SK-N-SH (cell line): ENCODE measurements at regions not wholly inside any gene's neighbourhood (a gene's known extent, or its start where the extent isn't known, plus 50 kb on each side); places are given as distances from the start of the nearest gene placed in this dataset.

Experiments
- CHD2 ChIP-seq: fragments of 150-350 bp; IDR thresholded peaks from 2 replicates; pipeline ENCODE4 v1.6.1; 2018; ENCODE audit warnings: low read length; ENCODE audit not compliant: partially characterized antibody
- EP300 ChIP-seq, 2 experiments: IDR thresholded peaks; 2 replicates each; pipeline versions ENCODE4 v1.4.0 to v1.6.1; 2012; ENCODE audit warnings: borderline replicate concordance in 1 of 2, low read depth in 1 of 2, low read length in 1 of 2
- FOXJ3 ChIP-seq: sonication (generic); formaldehyde crosslinking; IDR thresholded peaks from 2 replicates; pipeline ENCODE4 v1.5.1; 2020; ENCODE audit warnings: mild to moderate bottlenecking, missing genetic modification reagents
- JUND ChIP-seq: IDR thresholded peaks from 2 replicates; pipeline ENCODE4 v1.4.0; 2012
- MXI1 ChIP-seq: IDR thresholded peaks from 2 replicates; pipeline ENCODE4 v1.6.1; 2012; ENCODE audit warnings: mild to moderate bottlenecking, low read depth, low read length, improper control_type of control experiment
- NRF1 ChIP-seq: IDR thresholded peaks from 2 replicates; pipeline ENCODE4 v1.6.1; 2012; ENCODE audit warnings: low read depth, mild to moderate bottlenecking, low read length
- POLR2AphosphoS5 ChIP-seq: IDR thresholded peaks from 2 replicates; pipeline ENCODE4 v1.6.1; 2012; ENCODE audit warnings: low read depth, low read length
- RXRA ChIP-seq: IDR thresholded peaks from 2 replicates; pipeline ENCODE4 v1.4.0; 2012; ENCODE audit warnings: low read depth, mild to moderate bottlenecking, borderline replicate concordance
- TF ChIP-seq, protein P1 (sequence below): fragments of 200-600 bp; sonication (generic); IDR thresholded peaks from 2 replicates; pipeline ENCODE4 v1.6.1; 2017; ENCODE audit warnings: antibody characterized with exemption, mild to moderate bottlenecking, moderate library complexity
- TF ChIP-seq, protein P2 (sequence below): IDR thresholded peaks from 2 replicates; pipeline ENCODE4 v1.4.0; 2012; ENCODE audit warnings: low read depth

DNA sequence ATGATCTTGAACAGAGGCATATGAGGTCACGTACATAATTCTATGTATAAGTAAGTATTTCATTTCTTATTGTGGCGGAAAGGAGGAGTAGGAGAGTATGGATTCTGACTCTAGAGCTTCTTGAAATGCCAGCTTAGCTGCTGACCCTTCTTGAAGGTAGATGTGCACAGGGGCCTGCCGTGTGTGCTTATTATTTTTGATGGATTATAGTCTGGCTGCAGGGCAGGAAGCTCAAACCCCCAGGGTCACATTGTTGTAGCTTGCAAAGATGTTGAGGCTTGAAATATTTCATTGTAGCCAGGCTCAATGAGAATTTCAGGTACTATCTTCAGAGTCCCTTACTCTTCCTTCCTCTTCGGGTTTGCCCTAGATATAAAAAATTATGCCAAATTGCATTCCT lies 418.8 kb downstream of the OLFM4 start:
- TF ChIP-seq, protein P1, sequence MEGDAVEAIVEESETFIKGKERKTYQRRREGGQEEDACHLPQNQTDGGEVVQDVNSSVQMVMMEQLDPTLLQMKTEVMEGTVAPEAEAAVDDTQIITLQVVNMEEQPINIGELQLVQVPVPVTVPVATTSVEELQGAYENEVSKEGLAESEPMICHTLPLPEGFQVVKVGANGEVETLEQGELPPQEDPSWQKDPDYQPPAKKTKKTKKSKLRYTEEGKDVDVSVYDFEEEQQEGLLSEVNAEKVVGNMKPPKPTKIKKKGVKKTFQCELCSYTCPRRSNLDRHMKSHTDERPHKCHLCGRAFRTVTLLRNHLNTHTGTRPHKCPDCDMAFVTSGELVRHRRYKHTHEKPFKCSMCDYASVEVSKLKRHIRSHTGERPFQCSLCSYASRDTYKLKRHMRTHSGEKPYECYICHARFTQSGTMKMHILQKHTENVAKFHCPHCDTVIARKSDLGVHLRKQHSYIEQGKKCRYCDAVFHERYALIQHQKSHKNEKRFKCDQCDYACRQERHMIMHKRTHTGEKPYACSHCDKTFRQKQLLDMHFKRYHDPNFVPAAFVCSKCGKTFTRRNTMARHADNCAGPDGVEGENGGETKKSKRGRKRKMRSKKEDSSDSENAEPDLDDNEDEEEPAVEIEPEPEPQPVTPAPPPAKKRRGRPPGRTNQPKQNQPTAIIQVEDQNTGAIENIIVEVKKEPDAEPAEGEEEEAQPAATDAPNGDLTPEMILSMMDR = no peak
- TF ChIP-seq JUND (no peak), RXRA (no peak), FOXJ3 (no peak), CHD2 (no peak), NRF1 (no peak), POLR2AphosphoS5 (no peak), EP300 (IDR thresholded peaks at IDR 0.05; ENCODE audit: borderline replicate concordance in 1 of 2, low read depth in 1 of 2, low read length in 1 of 2) (no peak), MXI1 (no peak)
- TF ChIP-seq, protein P2, sequence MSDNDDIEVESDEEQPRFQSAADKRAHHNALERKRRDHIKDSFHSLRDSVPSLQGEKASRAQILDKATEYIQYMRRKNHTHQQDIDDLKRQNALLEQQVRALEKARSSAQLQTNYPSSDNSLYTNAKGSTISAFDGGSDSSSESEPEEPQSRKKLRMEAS = no peak
